Rectal smooth muscle tissue (tissue), 1 donor: ENCODE measurements at regions not wholly inside any gene's neighbourhood (a gene's known extent, or its start where the extent isn't known, plus 50 kb on each side); places are given as distances from the start of the nearest gene placed in this dataset.
"Not testable (repeated sequence)": the region's sequence is repeated elsewhere in the genome, so short reads cannot be mapped to it uniquely, and the experiment has no call there.

Source experiments
- H3K27ac ChIP-seq: one replicate; pipeline ENCODE4 v1.7.0; 2013; ENCODE audit warnings: low read depth, low read length, inconsistent platforms
- H3K27me3 ChIP-seq: one replicate; pipeline ENCODE4 v1.7.0; 2013; ENCODE audit warnings: low read length; ENCODE audit not compliant: control insufficient read depth, insufficient read depth
- H3K36me3 ChIP-seq: one replicate; pipeline ENCODE4 v1.7.0; 2013; ENCODE audit warnings: low read length; ENCODE audit not compliant: control insufficient read depth, insufficient read depth
- H3K4me1 ChIP-seq: one replicate; pipeline ENCODE4 v1.7.0; 2013; ENCODE audit warnings: low read length; ENCODE audit not compliant: control insufficient read depth, insufficient read depth
- H3K4me3 ChIP-seq: one replicate; pipeline ENCODE4 v1.7.0; 2013; ENCODE audit warnings: low read length
- H3K9ac ChIP-seq: one replicate; pipeline ENCODE4 v1.7.0; 2013; ENCODE audit warnings: low read length

GRCh38 chr5:96317945-96318344 lies 115.1 kb downstream of the PCSK1 start:
- H3K36me3 ChIP-seq = no peaks in the 10 kb centered on the region
- H3K4me1 ChIP-seq = no peaks in the 10 kb centered on the region
- no peak overlapping the region for H3K9ac ChIP-seq
- H3K27me3 ChIP-seq = no peaks in the 10 kb centered on the region
- no peak overlapping the region for H3K27ac ChIP-seq
- H3K4me3 ChIP-seq = no peak overlapping the region

GRCh38 chr5:96316487-96316886 lies 116.6 kb downstream of the PCSK1 start:
- Histone ChIP-seq H3K27me3 (no peaks in the 10 kb centered on the region), H3K4me3 (no peak overlapping the region), H3K27ac (no peak overlapping the region), H3K9ac (no peak overlapping the region), H3K4me1 (no peaks in the 10 kb centered on the region), H3K36me3 (no peaks in the 10 kb centered on the region)

DNA sequence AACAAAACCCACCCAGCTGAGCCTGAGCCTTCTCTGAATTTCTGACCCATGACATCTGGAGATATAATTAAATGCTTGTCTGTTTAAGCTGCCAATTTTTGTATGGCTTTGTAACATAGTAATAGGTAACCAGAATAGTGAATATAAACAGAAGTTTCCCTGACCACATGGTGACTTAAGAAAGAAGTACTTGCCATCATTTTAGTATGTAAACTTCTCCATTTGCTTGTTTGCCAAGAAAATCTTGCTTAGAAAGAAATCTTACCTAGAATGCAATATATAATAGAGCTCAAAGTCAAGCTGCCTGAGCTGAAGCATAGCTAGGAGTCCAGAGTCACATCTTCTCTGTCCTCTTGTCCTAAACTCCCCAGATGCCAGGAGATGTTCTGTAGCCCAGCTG lies 117.0 kb downstream of the PCSK1 start:
- Histone ChIP-seq H3K4me3 (no peak overlapping the region), H3K27ac (no peak overlapping the region), H3K27me3 (no peaks in the 10 kb centered on the region), H3K9ac (no peak overlapping the region), H3K4me1 (no peaks in the 10 kb centered on the region), H3K36me3 (no peaks in the 10 kb centered on the region)

DNA sequence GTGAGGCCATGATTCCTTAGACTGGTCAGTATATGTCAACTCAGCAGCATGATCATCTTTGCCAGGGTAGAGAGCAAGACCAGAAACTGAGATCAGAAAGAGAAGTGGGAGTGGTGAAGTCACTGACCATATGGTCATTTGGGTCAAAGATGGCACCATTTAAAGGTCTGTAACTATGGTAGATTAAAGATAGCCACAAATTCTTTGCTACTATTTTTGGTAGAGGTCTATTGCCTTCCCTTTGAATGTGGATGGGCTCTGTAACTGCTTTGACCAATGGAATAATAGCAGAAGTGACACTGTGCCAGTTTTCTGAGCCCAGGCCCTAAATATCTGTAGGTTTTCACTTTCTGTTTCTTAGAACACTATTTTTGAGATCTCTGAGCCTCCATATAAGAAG lies 117.6 kb downstream of the PCSK1 start:
- no peak overlapping the region for H3K9ac ChIP-seq
- no peak overlapping the region for H3K4me3 ChIP-seq
- H3K36me3 ChIP-seq = no peaks in the 10 kb centered on the region
- H3K27ac ChIP-seq = no peak overlapping the region
- no peaks in the 10 kb centered on the region for H3K27me3 ChIP-seq
- H3K4me1 ChIP-seq = no peaks in the 10 kb centered on the region

GRCh38 chr5:96312383-96312782 lies 120.7 kb downstream of the PCSK1 start:
- Histone ChIP-seq H3K27ac (no peak overlapping the region), H3K4me1 (no peaks in the 10 kb centered on the region), H3K36me3 (no peaks in the 10 kb centered on the region)

DNA sequence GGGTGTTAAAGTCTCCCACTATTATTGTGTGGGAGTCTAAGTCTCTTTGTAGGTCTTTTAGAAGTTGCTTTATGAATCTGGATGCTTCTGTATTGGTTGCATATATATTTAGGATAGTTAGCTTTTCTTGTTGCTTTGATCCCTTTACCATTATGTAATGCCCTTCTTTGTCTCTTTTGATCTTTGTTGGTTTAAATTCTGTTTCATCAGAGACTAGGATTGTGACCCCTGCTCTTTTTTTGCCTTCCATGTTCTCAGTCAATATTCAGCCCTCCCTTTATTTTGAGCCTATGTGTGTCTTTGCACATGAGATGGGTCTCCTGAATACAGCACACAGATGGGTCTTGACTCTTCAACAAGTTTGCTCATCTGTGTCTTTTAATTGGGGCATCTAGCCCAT lies 126.0 kb downstream of the PCSK1 start:
- H3K36me3 ChIP-seq, H3K27me3 ChIP-seq, H3K9ac ChIP-seq, H3K27ac ChIP-seq, H3K4me1 ChIP-seq, H3K4me3 ChIP-seq: not testable (repeated sequence)

More at GRCh38 chr5:96312383-96312782, 120.7 kb downstream of the PCSK1 start:
- Histone ChIP-seq H3K27me3 (no peaks in the 10 kb centered on the region), H3K4me3 (no peak overlapping the region), H3K9ac (no peak overlapping the region)

GRCh38 chr5:96302174-96302738 lies 130.8 kb downstream of the PCSK1 start:
- H3K9ac ChIP-seq = no peak overlapping the region
- no peaks in the 10 kb centered on the region for H3K4me1 ChIP-seq
- no peak overlapping the region for H3K4me3 ChIP-seq
- H3K27ac ChIP-seq = no peak overlapping the region
- no peaks in the 10 kb centered on the region for H3K36me3 ChIP-seq
- H3K27me3 ChIP-seq = no peaks in the 10 kb centered on the region

DNA sequence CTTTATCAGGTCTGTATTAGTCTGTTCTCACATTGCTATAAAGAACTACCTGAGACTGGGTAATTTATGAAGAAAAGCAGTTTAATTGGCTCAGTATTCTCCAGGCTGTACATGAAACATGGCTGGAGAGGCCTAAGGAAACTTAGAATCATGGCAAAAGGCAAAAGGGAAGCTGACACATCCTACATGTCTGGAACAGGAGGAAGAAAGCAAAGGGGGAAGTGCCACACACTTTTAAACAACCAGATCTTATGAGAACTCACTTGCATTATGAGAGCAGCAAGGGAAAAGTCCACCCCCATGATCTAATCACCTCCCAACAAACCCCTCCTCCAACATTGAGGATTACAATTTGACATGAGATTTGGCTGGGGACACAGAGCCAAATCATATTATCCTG lies 132.1 kb downstream of the PCSK1 start:
- H3K36me3 ChIP-seq = no peaks in the 10 kb centered on the region
- H3K27ac ChIP-seq = no peak overlapping the region
- no peak overlapping the region for H3K9ac ChIP-seq
- H3K4me1 ChIP-seq = no peaks in the 10 kb centered on the region
- no peaks in the 10 kb centered on the region for H3K27me3 ChIP-seq
- no peak overlapping the region for H3K4me3 ChIP-seq

DNA sequence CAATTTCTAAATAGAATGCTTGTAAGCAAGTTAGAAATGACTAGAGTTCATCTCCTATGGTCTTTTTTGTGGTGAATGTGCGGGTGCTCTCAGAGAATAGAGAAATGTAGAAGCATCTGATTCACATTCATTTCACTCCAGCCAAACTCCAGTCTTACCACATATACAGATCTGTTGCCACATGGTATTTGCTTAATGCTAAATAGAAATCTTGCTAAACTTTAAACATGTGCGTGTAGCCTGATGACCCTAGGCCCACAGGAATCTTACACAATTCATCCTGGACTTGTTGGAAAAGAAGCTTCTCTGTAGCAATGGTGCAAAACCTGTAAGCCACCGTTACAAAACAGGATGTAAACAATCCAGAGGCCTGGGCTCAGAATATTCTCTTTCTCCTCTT lies 135.2 kb downstream of the PCSK1 start:
- Histone ChIP-seq H3K4me3 (no peak overlapping the region), H3K4me1 (no peaks in the 10 kb centered on the region), H3K9ac (no peak overlapping the region), H3K36me3 (no peaks in the 10 kb centered on the region), H3K27me3 (no peaks in the 10 kb centered on the region), H3K27ac (no peak overlapping the region)

DNA sequence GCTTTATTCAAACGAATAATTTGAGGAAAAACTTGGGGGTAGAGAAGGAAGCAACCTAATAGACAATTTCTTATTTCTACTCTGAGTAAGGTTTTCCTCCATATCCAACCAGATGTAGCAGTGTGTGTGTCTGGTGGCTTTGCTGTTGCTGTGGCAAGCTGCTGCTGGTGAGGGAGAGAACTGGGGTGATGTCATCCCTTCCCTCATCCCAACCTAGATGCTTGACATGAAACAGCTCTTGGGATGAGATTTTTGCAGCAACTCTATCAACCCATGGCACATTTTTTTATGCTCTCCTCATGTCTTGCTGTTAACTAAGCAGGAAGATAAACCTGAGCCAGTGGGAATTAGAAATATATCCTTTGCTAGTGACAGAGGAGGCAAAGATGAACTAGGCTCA lies 135.8 kb downstream of the PCSK1 start:
- Histone ChIP-seq H3K27ac (no peak overlapping the region), H3K9ac (no peak overlapping the region)

DNA sequence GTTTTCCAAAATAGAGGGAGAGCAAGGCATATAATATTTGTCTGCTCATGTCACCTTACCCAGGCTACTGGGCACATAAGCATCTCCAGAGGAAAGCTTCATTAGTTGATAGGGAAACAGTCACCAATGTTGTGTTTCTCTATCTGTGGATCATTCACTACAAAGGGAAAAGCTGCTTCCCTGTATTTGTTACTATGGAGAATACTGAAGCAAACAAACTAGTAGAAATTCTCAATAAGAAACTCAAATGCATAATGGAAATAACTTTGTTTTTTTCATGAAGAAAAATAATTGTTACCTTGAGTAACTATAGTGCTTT lies 138.2 kb downstream of the PCSK1 start:
- Histone ChIP-seq H3K4me1 (no peaks in the 10 kb centered on the region), H3K4me3 (no peak overlapping the region), H3K27ac (no peak overlapping the region), H3K9ac (no peak overlapping the region), H3K36me3 (no peaks in the 10 kb centered on the region), H3K27me3 (no peaks in the 10 kb centered on the region)

More for the DNA sequence above, 135.8 kb downstream of the PCSK1 start:
- Histone ChIP-seq H3K27me3 (no peaks in the 10 kb centered on the region), H3K36me3 (no peaks in the 10 kb centered on the region), H3K4me1 (no peaks in the 10 kb centered on the region), H3K4me3 (no peak overlapping the region)

GRCh38 chr5:96293966-96294883 lies 138.8 kb downstream of the PCSK1 start:
- no peaks in the 10 kb centered on the region for H3K36me3 ChIP-seq
- no peak overlapping the region for H3K27ac ChIP-seq

More at GRCh38 chr5:96293966-96294883, 138.8 kb downstream of the PCSK1 start:
- Histone ChIP-seq H3K9ac (no peak overlapping the region), H3K27me3 (no peaks in the 10 kb centered on the region), H3K4me3 (no peak overlapping the region), H3K4me1 (no peaks in the 10 kb centered on the region)
